KMS-11 (cell line): ENCODE measurements at regions not wholly inside any gene's neighbourhood (a gene's known extent, or its start where the extent isn't known, plus 50 kb on each side); places are given as distances from the start of the nearest gene placed in this dataset.

Source experiments
- H2AFZ ChIP-seq: fragments of 200-600 bp; sonication (generic); 2 replicates; pipeline ENCODE4 v1.6.1; 2016; ENCODE audit warnings: antibody characterized with exemption, mixed run types, low read depth
- H3K27ac ChIP-seq: fragments of 200-600 bp; sonication (generic); 2 replicates; pipeline ENCODE4 v1.6.1; 2016; ENCODE audit warnings: mild to moderate bottlenecking, mixed run types
- H3K27me3 ChIP-seq: fragments of 200-600 bp; sonication (generic); 2 replicates; pipeline ENCODE4 v1.6.1; 2017; ENCODE audit warnings: mild to moderate bottlenecking, low read depth, mixed run types, moderate library complexity; ENCODE audit not compliant: insufficient read depth
- H3K36me3 ChIP-seq: fragments of 200-600 bp; sonication (generic); 2 replicates; pipeline ENCODE4 v1.6.1; 2017; ENCODE audit warnings: mild to moderate bottlenecking, mixed run types; ENCODE audit not compliant: insufficient read depth
- H3K4me1 ChIP-seq: fragments of 200-600 bp; sonication (generic); 2 replicates; pipeline ENCODE4 v1.6.1; 2016; ENCODE audit warnings: mild to moderate bottlenecking, low read depth, mixed run types; ENCODE audit not compliant: poor library complexity, severe bottlenecking
- H3K4me2 ChIP-seq: fragments of 200-600 bp; sonication (generic); 2 replicates; pipeline ENCODE4 v1.7.0; 2016; ENCODE audit warnings: mild to moderate bottlenecking, mixed run types
- H3K4me3 ChIP-seq: fragments of 200-600 bp; sonication (generic); IDR thresholded peaks from 2 replicates; pipeline ENCODE4 v1.6.1; 2017; ENCODE audit warnings: low read depth, low read length, mixed read lengths; ENCODE audit not compliant: insufficient read depth
- H3K79me2 ChIP-seq: fragments of 200-600 bp; sonication (generic); 2 replicates; pipeline ENCODE4 v1.6.1; 2016; ENCODE audit warnings: low read depth, mixed run types; ENCODE audit not compliant: insufficient read depth
- H3K9ac ChIP-seq: fragments of 200-600 bp; sonication (generic); 2 replicates; pipeline ENCODE4 v1.6.1; 2016; ENCODE audit warnings: mild to moderate bottlenecking, mixed run types
- H4K20me1 ChIP-seq: fragments of 200-600 bp; sonication (generic); 2 replicates; pipeline ENCODE4 v1.6.1; 2016; ENCODE audit warnings: mild to moderate bottlenecking, mixed run types; ENCODE audit not compliant: insufficient read depth
- TF ChIP-seq, protein P1 (sequence below): fragments of 200-600 bp; sonication (generic); conservative IDR thresholded peaks from 2 replicates; pipeline ENCODE4 v1.6.1; 2017; ENCODE audit warnings: low read depth, mild to moderate bottlenecking, antibody characterized with exemption, low read length, moderate library complexity, mixed read lengths

DNA sequence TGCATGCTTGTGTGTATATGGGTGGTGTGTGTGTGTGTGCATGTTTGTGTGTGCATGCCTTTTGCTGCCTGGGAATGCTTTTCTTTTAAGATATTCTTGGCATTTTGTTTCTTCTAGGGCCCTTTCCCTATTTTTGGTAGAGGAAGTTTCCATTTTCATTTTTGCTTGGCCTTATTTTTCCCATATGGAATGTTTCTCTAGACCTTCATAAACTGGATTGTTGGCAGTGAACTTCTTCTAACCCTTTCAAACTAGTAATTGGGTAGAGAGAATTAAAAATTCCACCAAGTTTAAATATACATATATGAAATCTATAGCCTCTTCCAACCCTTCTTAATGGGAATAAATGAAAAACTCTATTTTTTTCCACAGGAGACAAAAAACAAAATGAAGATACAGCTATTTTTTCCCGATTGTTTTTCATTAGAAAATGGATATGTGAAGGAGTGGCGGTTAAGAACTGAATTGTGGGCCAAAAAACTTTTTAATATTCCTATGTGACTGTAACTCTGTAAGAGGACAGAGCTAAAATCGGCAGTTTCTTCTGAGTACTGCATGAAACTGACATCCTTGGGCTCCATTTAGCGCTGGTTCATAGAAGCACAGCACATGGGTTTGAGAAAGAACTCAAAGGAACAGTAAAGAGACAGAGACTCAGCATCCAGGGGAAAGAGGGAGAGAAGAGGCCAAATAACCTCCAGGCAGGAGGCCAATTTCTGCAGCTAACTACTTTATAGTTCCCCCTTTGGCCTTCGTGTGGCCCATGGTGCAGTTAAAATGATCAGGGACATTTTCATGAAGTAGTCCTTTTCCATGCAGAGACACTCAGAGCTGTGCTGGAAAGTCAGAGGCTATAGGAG lies 102.1 kb downstream of the TMEM170B start:
- H2AFZ ChIP-seq = no peak overlapping the region
- no peaks in the 10 kb centered on the region for H3K27me3 ChIP-seq
- H3K79me2 ChIP-seq = no peaks in the 10 kb centered on the region
- TF ChIP-seq, protein P1, sequence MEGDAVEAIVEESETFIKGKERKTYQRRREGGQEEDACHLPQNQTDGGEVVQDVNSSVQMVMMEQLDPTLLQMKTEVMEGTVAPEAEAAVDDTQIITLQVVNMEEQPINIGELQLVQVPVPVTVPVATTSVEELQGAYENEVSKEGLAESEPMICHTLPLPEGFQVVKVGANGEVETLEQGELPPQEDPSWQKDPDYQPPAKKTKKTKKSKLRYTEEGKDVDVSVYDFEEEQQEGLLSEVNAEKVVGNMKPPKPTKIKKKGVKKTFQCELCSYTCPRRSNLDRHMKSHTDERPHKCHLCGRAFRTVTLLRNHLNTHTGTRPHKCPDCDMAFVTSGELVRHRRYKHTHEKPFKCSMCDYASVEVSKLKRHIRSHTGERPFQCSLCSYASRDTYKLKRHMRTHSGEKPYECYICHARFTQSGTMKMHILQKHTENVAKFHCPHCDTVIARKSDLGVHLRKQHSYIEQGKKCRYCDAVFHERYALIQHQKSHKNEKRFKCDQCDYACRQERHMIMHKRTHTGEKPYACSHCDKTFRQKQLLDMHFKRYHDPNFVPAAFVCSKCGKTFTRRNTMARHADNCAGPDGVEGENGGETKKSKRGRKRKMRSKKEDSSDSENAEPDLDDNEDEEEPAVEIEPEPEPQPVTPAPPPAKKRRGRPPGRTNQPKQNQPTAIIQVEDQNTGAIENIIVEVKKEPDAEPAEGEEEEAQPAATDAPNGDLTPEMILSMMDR = no peak
- no peaks in the 10 kb centered on the region for H3K4me1 ChIP-seq
- H3K9ac ChIP-seq = no peak overlapping the region
- H3K4me2 ChIP-seq = no peak overlapping the region
- no peaks in the 10 kb centered on the region for H3K36me3 ChIP-seq
- H3K4me3 ChIP-seq = no peak overlapping the region
- no peaks in the 10 kb centered on the region for H4K20me1 ChIP-seq
- H3K27ac ChIP-seq = no peak overlapping the region

GRCh38 chr6:11640486-11640885 lies 102.9 kb downstream of the TMEM170B start:
- no peak overlapping the region for H3K4me2 ChIP-seq
- no peaks in the 10 kb centered on the region for H3K27me3 ChIP-seq
- no peaks in the 10 kb centered on the region for H3K4me1 ChIP-seq
- H3K79me2 ChIP-seq = no peaks in the 10 kb centered on the region
- no peak overlapping the region for H3K4me3 ChIP-seq
- no peak overlapping the region for H2AFZ ChIP-seq
- H3K9ac ChIP-seq = no peak overlapping the region
- TF ChIP-seq, protein P1 = no peak
- no peak overlapping the region for H3K27ac ChIP-seq
- H4K20me1 ChIP-seq = no peaks in the 10 kb centered on the region
- H3K36me3 ChIP-seq = no peaks in the 10 kb centered on the region

DNA sequence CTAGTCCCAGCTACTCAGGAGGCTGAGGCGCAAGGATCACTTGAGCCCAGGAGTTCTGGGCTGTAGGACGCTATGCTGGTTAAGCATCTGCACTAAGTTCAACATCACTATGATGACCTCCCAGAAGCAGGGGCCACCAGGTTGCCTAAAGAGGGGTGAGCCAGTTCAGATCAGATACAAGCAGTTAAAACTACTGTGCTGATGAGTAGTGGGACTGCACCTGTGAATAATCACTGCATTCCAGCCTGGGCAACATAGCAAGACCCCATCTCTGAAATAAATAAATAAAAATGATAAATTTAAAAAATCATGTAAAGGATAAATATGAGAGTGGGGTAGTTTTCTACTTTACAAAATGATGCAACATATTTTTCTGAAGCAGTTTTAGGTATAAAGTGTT lies 106.5 kb downstream of the TMEM170B start:
- Histone ChIP-seq H3K36me3 (no peaks in the 10 kb centered on the region), H3K27ac (no peak overlapping the region), H3K79me2 (no peaks in the 10 kb centered on the region), H3K9ac (no peak overlapping the region), H4K20me1 (no peaks in the 10 kb centered on the region), H3K4me3 (no peak overlapping the region), H3K27me3 (no peaks in the 10 kb centered on the region), H3K4me1 (no peaks in the 10 kb centered on the region), H2AFZ (no peak overlapping the region), H3K4me2 (no peak overlapping the region)
- TF ChIP-seq, protein P1 = no peak

DNA sequence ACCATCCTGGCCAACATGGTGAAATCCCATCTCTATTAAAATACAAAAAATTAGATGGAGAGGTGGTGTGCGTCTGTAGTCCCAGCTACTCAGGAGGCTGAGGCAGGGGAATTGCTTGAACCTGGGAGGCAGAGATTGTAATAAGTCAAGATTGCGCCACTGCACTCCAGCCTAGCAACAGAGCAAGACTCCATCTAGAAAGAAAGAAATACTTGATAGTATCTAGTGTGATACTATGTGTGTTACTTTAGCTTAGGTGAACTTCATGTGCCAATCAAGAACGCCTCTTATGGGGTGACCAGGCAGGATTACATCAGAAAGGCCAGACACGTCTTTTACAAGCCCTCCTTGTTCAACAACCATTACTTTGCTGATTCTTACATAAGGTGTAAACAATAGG lies 107.1 kb downstream of the TMEM170B start:
- no peaks in the 10 kb centered on the region for H3K4me1 ChIP-seq
- H4K20me1 ChIP-seq = no peaks in the 10 kb centered on the region
- no peaks in the 10 kb centered on the region for H3K79me2 ChIP-seq
- no peak overlapping the region for H3K4me2 ChIP-seq
- no peak overlapping the region for H3K4me3 ChIP-seq
- no peaks in the 10 kb centered on the region for H3K27me3 ChIP-seq
- H3K27ac ChIP-seq = no peak overlapping the region
- no peak overlapping the region for H3K9ac ChIP-seq
- TF ChIP-seq, protein P1 = no peak
- H3K36me3 ChIP-seq = no peaks in the 10 kb centered on the region
- H2AFZ ChIP-seq = no peak overlapping the region
